Neural progenitor cell (in vitro differentiated cells): ENCODE measurements at regions not wholly inside any gene's neighbourhood (a gene's known extent, or its start where the extent isn't known, plus 50 kb on each side); places are given as distances from the start of the nearest gene placed in this dataset.

Experiments
- CTCF ChIP-seq: fragments of 200-600 bp; sonication (generic); IDR thresholded peaks from 2 replicates; pipeline ENCODE4 v1.5.1; 2017; ENCODE audit warnings: antibody characterized with exemption, mild to moderate bottlenecking
- EZH2phosphoT487 ChIP-seq: fragments of 200-600 bp; sonication (generic); IDR thresholded peaks from 2 replicates; pipeline ENCODE4 v1.6.1; 2017; ENCODE audit warnings: antibody characterized with exemption

- TF ChIP-seq CTCF (no peak), EZH2phosphoT487 (no peak)
Measured at GRCh38 chr15:61681676-61682075, 378.6 kb downstream of the VPS13C start.
